CD4-positive, alpha-beta T cell (primary cell): ENCODE measurements at regions not wholly inside any gene's neighbourhood (a gene's known extent, or its start where the extent isn't known, plus 50 kb on each side); places are given as distances from the start of the nearest gene placed in this dataset.

Source experiments
- ATAC-seq: fragments of 200-7000 bp; cut with Tn5 transposase; one replicate; pipeline ENCODE4 v1.10.0; 2022; ENCODE audit warnings: mild to moderate bottlenecking; ENCODE audit not compliant: poor library complexity
- CTCF ChIA-PET: fragments of 350-600 bp; sonication (Branson Sonifier 250); formaldehyde crosslinking; loops from one replicate; lab custom pipeline; 2021; ENCODE audit warnings: antibody characterized with exemption, inconsistent platforms; lab: Charles Lee
- POLR2A ChIA-PET: fragments of 350-600 bp; sonication (Branson Sonifier 250); formaldehyde crosslinking; loops from one replicate; lab custom pipeline; 2021; ENCODE audit warnings: antibody characterized with exemption, inconsistent platforms; lab: Charles Lee
- DNase-seq, 14 experiments: peaks; one replicate each; pipeline ENCODE4 v3.0.0-alpha.2; 2013 to 2020; ENCODE audit warnings: mixed read lengths in 2 of 14
- H3K27ac ChIP-seq, 2 donors: one replicate each; pipeline versions ENCODE4 v1.5.1 to v1.7.0; 2013; ENCODE audit warnings: low read length in 2 of 2, low read depth in 1 of 2, mild to moderate bottlenecking in 1 of 2
- H3K27me3 ChIP-seq, 2 experiments: 1 replicate in 1 of 2; 2 replicates in 1 of 2; pipeline versions ENCODE4 v1.6.1 to v1.7.0; 2013; ENCODE audit warnings: low read length in 2 of 2, control low read depth in 1 of 2, mild to moderate bottlenecking in 1 of 2, moderate library complexity in 1 of 2; ENCODE audit not compliant: insufficient read depth in 2 of 2, control insufficient read depth in 1 of 2
- H3K36me3 ChIP-seq: one replicate; pipeline ENCODE4 v1.6.1; 2013; ENCODE audit warnings: low read length, control low read depth; ENCODE audit not compliant: insufficient read depth
- H3K4me1 ChIP-seq: one replicate; pipeline ENCODE4 v1.6.1; 2013; ENCODE audit warnings: low read length, control low read depth; ENCODE audit not compliant: insufficient read depth
- H3K4me3 ChIP-seq: one replicate; pipeline ENCODE4 v1.5.1; 2013; ENCODE audit warnings: mild to moderate bottlenecking, low read length, moderate library complexity
- H3K9me3 ChIP-seq, 2 experiments: 1 replicate in 1 of 2; 2 replicates in 1 of 2; pipeline versions ENCODE4 v1.6.1 to v1.7.0; 2013; ENCODE audit warnings: low read length in 2 of 2, mild to moderate bottlenecking in 2 of 2, control low read depth in 1 of 2, moderate library complexity in 1 of 2; ENCODE audit not compliant: control insufficient read depth in 1 of 2, insufficient read depth in 1 of 2
- H3K27ac Mint-ChIP-seq: one replicate; pipeline ENCODE4 v1.8.0; 2020; ENCODE audit warnings: mixed read lengths
- H3K27me3 Mint-ChIP-seq: one replicate; pipeline ENCODE4 v1.8.0; 2021; ENCODE audit warnings: mixed read lengths
- H3K36me3 Mint-ChIP-seq: one replicate; pipeline ENCODE4 v1.8.0; 2021; ENCODE audit warnings: low read depth, mixed read lengths
- H3K4me1 Mint-ChIP-seq: one replicate; pipeline ENCODE4 v1.8.0; 2021; ENCODE audit warnings: low read depth, mixed read lengths
- H3K4me3 Mint-ChIP-seq: one replicate; pipeline ENCODE4 v1.8.0; 2020; ENCODE audit warnings: mild to moderate bottlenecking, mixed read lengths
- H3K9me3 Mint-ChIP-seq: one replicate; pipeline ENCODE4 v1.8.0; 2020; ENCODE audit warnings: mixed read lengths
- intact Hi-C, 2 experiments: fragments of 100-400 bp; cut with DNase I in 1 of 2; cut with micrococcal nuclease in 1 of 2; formaldehyde crosslinking; loops; one replicate each; pipeline versions ENCODE4 v1.15.1 to v1.9.0; 2023 to 2025; cut with DNase I, micrococcal nuclease
- TF ChIP-seq, protein P1 (sequence below): fragments of 200-600 bp; IDR thresholded peaks from one replicate; pipeline ENCODE4 v1.8.0; 2022; ENCODE audit warnings: antibody characterized with exemption, mild to moderate bottlenecking

GRCh38 chr11:116110802-116111201 is 606.6 kb upstream of the CADM1 start:
- Mint-ChIP-seq H3K9me3 (peaks cover 4% of the 10 kb centered on the region), H3K27ac (no peak overlapping the region)
- CTCF ChIA-PET, result no interaction called here

DNA sequence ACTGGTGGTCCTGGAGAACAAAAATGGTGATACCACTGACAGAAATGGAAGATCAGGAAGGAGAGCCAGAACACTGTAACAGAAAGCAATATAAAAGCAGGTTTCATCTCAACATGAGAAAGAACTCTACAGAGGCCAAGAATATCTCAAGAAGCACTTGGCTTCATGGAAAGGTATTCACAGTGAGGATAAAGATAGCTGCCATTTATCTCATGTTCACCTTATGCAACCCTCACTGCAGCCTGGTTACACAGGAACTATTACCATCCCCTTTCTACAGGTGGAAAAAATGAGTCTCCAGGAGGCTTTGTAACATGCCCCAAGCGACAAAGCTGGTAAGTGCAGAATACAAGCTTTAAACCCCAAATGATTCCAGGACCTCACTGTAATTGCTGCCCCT is 606.1 kb upstream of the CADM1 start:
- Mint-ChIP-seq H3K4me1 (no peaks in the 10 kb centered on the region), H3K27me3 (no peaks in the 10 kb centered on the region), H3K36me3 (no peaks in the 10 kb centered on the region), H3K27ac (no peak overlapping the region), H3K4me3 (no peak overlapping the region), H3K9me3 (peaks cover 3% of the 10 kb centered on the region)
- TF ChIP-seq, protein P1, sequence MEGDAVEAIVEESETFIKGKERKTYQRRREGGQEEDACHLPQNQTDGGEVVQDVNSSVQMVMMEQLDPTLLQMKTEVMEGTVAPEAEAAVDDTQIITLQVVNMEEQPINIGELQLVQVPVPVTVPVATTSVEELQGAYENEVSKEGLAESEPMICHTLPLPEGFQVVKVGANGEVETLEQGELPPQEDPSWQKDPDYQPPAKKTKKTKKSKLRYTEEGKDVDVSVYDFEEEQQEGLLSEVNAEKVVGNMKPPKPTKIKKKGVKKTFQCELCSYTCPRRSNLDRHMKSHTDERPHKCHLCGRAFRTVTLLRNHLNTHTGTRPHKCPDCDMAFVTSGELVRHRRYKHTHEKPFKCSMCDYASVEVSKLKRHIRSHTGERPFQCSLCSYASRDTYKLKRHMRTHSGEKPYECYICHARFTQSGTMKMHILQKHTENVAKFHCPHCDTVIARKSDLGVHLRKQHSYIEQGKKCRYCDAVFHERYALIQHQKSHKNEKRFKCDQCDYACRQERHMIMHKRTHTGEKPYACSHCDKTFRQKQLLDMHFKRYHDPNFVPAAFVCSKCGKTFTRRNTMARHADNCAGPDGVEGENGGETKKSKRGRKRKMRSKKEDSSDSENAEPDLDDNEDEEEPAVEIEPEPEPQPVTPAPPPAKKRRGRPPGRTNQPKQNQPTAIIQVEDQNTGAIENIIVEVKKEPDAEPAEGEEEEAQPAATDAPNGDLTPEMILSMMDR, result no peak
- Histone ChIP-seq H3K27me3 (no peaks in the 10 kb centered on the region), H3K4me3 (no peak overlapping the region), H3K36me3 (no peaks in the 10 kb centered on the region), H3K27ac (no peak overlapping the region), H3K4me1 (no peaks in the 10 kb centered on the region), H3K9me3 (peaks cover 4 to 8% of the 10 kb centered on the region in 2 experiments)
- ChIA-PET CTCF (no interaction called here), POLR2A (no interaction called here)
- no peak for ATAC-seq
- DNase-seq, result no peak
- intact Hi-C loops, result no loop called here

More at GRCh38 chr11:116110802-116111201, 606.6 kb upstream of the CADM1 start:
- Mint-ChIP-seq H3K4me3 (no peak overlapping the region), H3K36me3 (no peaks in the 10 kb centered on the region), H3K27me3 (no peaks in the 10 kb centered on the region), H3K4me1 (no peaks in the 10 kb centered on the region)
- Histone ChIP-seq H3K9me3 (peaks cover 4 to 8% of the 10 kb centered on the region in 2 experiments), H3K4me3 (no peak overlapping the region), H3K27ac (no peak overlapping the region), H3K4me1 (no peaks in the 10 kb centered on the region), H3K27me3 (no peaks in the 10 kb centered on the region), H3K36me3 (no peaks in the 10 kb centered on the region)
- no peak for DNase-seq
- TF ChIP-seq, protein P1, result no peak
- POLR2A ChIA-PET, result no interaction called here
- intact Hi-C loops, result no loop called here
- ATAC-seq, result no peak

- Histone ChIP-seq H3K9me3 (peaks cover 4 to 8% of the 10 kb centered on the region in 2 experiments), H3K4me1 (no peaks in the 10 kb centered on the region), H3K4me3 (no peak overlapping the region), H3K27me3 (no peaks in the 10 kb centered on the region), H3K36me3 (no peaks in the 10 kb centered on the region), H3K27ac (no peak overlapping the region)
- TF ChIP-seq, protein P1, result no peak
- ATAC-seq (no peak), DNase-seq (no peak)
- no peak overlapping the region for H3K27ac Mint-ChIP-seq
- POLR2A ChIA-PET, result no interaction called here
- H3K27me3 Mint-ChIP-seq, result no peaks in the 10 kb centered on the region
- CTCF ChIA-PET, result no interaction called here
- intact Hi-C loops, result no loop called here
- no peaks in the 10 kb centered on the region for H3K36me3 Mint-ChIP-seq
- H3K4me3 Mint-ChIP-seq, result no peak overlapping the region
- H3K9me3 Mint-ChIP-seq, result no peaks in the 10 kb centered on the region
- no peaks in the 10 kb centered on the region for H3K4me1 Mint-ChIP-seq
Observed at GRCh38 chr11:116109228-116109627, 605.0 kb upstream of the CADM1 start.
